Suprapubic skin (tissue), 4 donors: ENCODE measurements at regions not wholly inside any gene's neighbourhood (a gene's known extent, or its start where the extent isn't known, plus 50 kb on each side); places are given as distances from the start of the nearest gene placed in this dataset.

Experiments
- EP300 ChIP-seq: sonication (generic); formaldehyde crosslinking; IDR thresholded peaks from one replicate; pipeline ENCODE4 v1.6.1; 2017; ENCODE audit warnings: antibody characterized with exemption
- POLR2A ChIP-seq, 2 donors: fragments of 450-650 bp; IDR thresholded peaks; one replicate each; pipeline ENCODE4 v1.6.1; 2017; ENCODE audit warnings: antibody characterized with exemption in 2 of 2, mild to moderate bottlenecking in 2 of 2, moderate library complexity in 2 of 2
- POLR2AphosphoS5 ChIP-seq, 3 donors: sonication (generic); formaldehyde crosslinking; IDR thresholded peaks; one replicate each; pipeline ENCODE4 v1.6.1; 2017; ENCODE audit warnings: antibody characterized with exemption in 3 of 3
- TF ChIP-seq, protein P1 (sequence below), 2 donors: fragments of 200-600 bp in 1 of 2; fragments of 450-650 bp in 1 of 2; sonication (generic) in 1 of 2; IDR thresholded peaks; one replicate each; pipeline ENCODE4 v1.5.1; 2016 to 2019; ENCODE audit warnings: antibody characterized with exemption in 2 of 2, mild to moderate bottlenecking in 1 of 2, moderate library complexity in 1 of 2

DNA sequence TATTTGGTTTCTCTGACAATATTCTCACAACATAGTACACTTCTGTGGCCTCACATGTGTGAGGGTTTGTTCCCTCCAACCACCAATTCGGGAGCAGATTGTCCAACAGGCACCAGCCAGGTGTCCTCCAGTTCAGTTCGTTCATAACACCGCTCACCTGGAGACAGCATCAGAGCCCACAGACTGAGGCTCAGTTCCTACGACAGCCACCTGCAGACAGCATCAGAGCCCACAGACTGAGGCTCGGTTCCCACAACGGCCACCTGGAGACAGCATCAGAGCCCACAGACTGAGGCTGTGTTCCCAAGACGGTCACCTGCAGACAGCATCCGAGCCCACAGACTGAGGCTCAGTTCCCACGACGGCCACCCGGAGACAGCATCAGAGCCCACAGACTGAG is 58.2 kb upstream of the SNTG2 start:
- TF ChIP-seq POLR2A (IDR thresholded peaks at IDR 0.05) (no peak), POLR2AphosphoS5 (IDR thresholded peaks at IDR 0.05) (no peak), EP300 (no peak)
- TF ChIP-seq, protein P1, sequence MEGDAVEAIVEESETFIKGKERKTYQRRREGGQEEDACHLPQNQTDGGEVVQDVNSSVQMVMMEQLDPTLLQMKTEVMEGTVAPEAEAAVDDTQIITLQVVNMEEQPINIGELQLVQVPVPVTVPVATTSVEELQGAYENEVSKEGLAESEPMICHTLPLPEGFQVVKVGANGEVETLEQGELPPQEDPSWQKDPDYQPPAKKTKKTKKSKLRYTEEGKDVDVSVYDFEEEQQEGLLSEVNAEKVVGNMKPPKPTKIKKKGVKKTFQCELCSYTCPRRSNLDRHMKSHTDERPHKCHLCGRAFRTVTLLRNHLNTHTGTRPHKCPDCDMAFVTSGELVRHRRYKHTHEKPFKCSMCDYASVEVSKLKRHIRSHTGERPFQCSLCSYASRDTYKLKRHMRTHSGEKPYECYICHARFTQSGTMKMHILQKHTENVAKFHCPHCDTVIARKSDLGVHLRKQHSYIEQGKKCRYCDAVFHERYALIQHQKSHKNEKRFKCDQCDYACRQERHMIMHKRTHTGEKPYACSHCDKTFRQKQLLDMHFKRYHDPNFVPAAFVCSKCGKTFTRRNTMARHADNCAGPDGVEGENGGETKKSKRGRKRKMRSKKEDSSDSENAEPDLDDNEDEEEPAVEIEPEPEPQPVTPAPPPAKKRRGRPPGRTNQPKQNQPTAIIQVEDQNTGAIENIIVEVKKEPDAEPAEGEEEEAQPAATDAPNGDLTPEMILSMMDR (IDR thresholded peaks at IDR 0.05) = no peak
